OCI-LY7 (cell line): ENCODE measurements at regions not wholly inside any gene's neighbourhood (a gene's known extent, or its start where the extent isn't known, plus 50 kb on each side); places are given as distances from the start of the nearest gene placed in this dataset.

ENCODE experiments used
- EZH2phosphoT487 ChIP-seq: fragments of 200-600 bp; sonication (generic); IDR thresholded peaks from 2 replicates; pipeline ENCODE4 v1.6.1; 2018; ENCODE audit warnings: low read depth, borderline replicate concordance, mild to moderate bottlenecking, mixed run types, antibody characterized with exemption, low read length, moderate library complexity, mixed read lengths
- TF ChIP-seq, protein P1 (sequence below): fragments of 200-600 bp; sonication (generic); conservative IDR thresholded peaks from 2 replicates; pipeline ENCODE4 v1.5.1; 2014; ENCODE audit warnings: mild to moderate bottlenecking, antibody characterized with exemption, low read length, moderate library complexity, mixed read lengths

DNA sequence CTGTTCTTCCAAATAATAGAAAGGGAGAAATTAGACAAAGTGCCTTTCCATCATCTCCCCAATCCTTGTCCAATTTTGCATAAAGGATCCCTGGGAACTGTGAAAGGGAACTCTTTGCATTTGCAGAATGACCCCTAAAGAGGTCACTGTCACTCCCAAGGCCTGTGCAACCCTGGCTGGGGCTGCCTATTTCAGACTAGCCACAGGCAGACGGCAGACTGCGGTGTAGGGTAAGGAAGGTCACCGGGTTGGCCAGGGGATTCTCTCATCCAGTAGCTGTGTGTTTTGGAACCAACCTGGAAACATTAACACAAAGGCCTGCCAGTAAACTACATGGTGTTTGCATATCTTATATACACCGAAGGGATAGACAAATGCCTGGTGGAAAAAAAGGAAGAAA lies 818.7 kb downstream of the BCL11A start:
- TF ChIP-seq, protein P1, sequence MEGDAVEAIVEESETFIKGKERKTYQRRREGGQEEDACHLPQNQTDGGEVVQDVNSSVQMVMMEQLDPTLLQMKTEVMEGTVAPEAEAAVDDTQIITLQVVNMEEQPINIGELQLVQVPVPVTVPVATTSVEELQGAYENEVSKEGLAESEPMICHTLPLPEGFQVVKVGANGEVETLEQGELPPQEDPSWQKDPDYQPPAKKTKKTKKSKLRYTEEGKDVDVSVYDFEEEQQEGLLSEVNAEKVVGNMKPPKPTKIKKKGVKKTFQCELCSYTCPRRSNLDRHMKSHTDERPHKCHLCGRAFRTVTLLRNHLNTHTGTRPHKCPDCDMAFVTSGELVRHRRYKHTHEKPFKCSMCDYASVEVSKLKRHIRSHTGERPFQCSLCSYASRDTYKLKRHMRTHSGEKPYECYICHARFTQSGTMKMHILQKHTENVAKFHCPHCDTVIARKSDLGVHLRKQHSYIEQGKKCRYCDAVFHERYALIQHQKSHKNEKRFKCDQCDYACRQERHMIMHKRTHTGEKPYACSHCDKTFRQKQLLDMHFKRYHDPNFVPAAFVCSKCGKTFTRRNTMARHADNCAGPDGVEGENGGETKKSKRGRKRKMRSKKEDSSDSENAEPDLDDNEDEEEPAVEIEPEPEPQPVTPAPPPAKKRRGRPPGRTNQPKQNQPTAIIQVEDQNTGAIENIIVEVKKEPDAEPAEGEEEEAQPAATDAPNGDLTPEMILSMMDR = no peak
- no peak for TF ChIP-seq EZH2phosphoT487
